Loucy (cell line): ENCODE measurements at regions not wholly inside any gene's neighbourhood (a gene's known extent, or its start where the extent isn't known, plus 50 kb on each side); places are given as distances from the start of the nearest gene placed in this dataset.

Experiments
- H2AFZ ChIP-seq: fragments of 200-600 bp; sonication (generic); 2 replicates; pipeline ENCODE4 v1.6.0; 2016; ENCODE audit warnings: antibody characterized with exemption, mild to moderate bottlenecking, low read length, moderate library complexity
- H3F3A ChIP-seq: fragments of 200-600 bp; 2 replicates; pipeline ENCODE4 v1.6.0; 2016; ENCODE audit warnings: antibody characterized with exemption, low read depth, mild to moderate bottlenecking
- H3K27me3 ChIP-seq: fragments of 200-600 bp; sonication (generic); 2 replicates; pipeline ENCODE4 v1.6.1; 2014; ENCODE audit warnings: low read length, mild to moderate bottlenecking; ENCODE audit not compliant: insufficient read depth, poor library complexity, severe bottlenecking
- H3K36me3 ChIP-seq: fragments of 200-600 bp; sonication (generic); 2 replicates; pipeline ENCODE4 v1.6.1; 2016; ENCODE audit warnings: low read length; ENCODE audit not compliant: insufficient read depth
- H3K4me1 ChIP-seq: fragments of 200-600 bp; sonication (generic); 2 replicates; pipeline ENCODE4 v1.5.1; 2014; ENCODE audit warnings: low read length, mild to moderate bottlenecking; ENCODE audit not compliant: insufficient read depth, poor library complexity, severe bottlenecking
- H3K4me2 ChIP-seq: fragments of 200-600 bp; sonication (generic); 2 replicates; pipeline ENCODE4 v1.6.0; 2014; ENCODE audit warnings: antibody characterized with exemption, low read length, low read depth, mild to moderate bottlenecking; ENCODE audit not compliant: poor library complexity, severe bottlenecking
- H3K4me3 ChIP-seq: fragments of 200-600 bp; sonication (generic); 2 replicates; pipeline ENCODE4 v1.5.1; 2014; ENCODE audit warnings: low read length, mild to moderate bottlenecking, mixed read lengths; ENCODE audit not compliant: poor library complexity, severe bottlenecking
- H3K79me2 ChIP-seq: fragments of 200-600 bp; sonication (generic); 2 replicates; pipeline ENCODE4 v1.6.1; 2014; ENCODE audit warnings: low read length; ENCODE audit not compliant: insufficient read depth
- H3K9ac ChIP-seq: fragments of 200-600 bp; sonication (generic); 2 replicates; pipeline ENCODE4 v1.6.0; 2014; ENCODE audit warnings: mild to moderate bottlenecking, low read depth, low read length, moderate library complexity; ENCODE audit not compliant: poor library complexity, severe bottlenecking
- H3K9me2 ChIP-seq: fragments of 200-600 bp; sonication (generic); replicated peaks from 2 replicates; pipeline ENCODE4 v1.6.1; 2016; ENCODE audit warnings: low read depth, low read length, mixed read lengths
- H3K9me3 ChIP-seq: fragments of 200-600 bp; sonication (generic); 2 replicates; pipeline ENCODE4 v1.6.1; 2014; ENCODE audit warnings: mild to moderate bottlenecking, antibody characterized with exemption, low read length, low read depth; ENCODE audit not compliant: insufficient read depth
- H4K20me1 ChIP-seq: fragments of 200-600 bp; sonication (generic); 2 replicates; pipeline ENCODE4 v1.6.0; 2014; ENCODE audit warnings: antibody characterized with exemption, low read length, mild to moderate bottlenecking; ENCODE audit not compliant: insufficient read depth, poor library complexity, severe bottlenecking
- EZH2phosphoT487 ChIP-seq: fragments of 200-600 bp; IDR thresholded peaks from 2 replicates; pipeline ENCODE4 v1.6.1; 2018; ENCODE audit warnings: antibody characterized with exemption, mild to moderate bottlenecking, moderate library complexity, borderline replicate concordance
- TF ChIP-seq, protein P1 (sequence below): fragments of 200-600 bp; sonication (generic); conservative IDR thresholded peaks from 2 replicates; pipeline ENCODE4 v1.5.1; 2014; ENCODE audit warnings: mild to moderate bottlenecking, antibody characterized with exemption, low read length

DNA sequence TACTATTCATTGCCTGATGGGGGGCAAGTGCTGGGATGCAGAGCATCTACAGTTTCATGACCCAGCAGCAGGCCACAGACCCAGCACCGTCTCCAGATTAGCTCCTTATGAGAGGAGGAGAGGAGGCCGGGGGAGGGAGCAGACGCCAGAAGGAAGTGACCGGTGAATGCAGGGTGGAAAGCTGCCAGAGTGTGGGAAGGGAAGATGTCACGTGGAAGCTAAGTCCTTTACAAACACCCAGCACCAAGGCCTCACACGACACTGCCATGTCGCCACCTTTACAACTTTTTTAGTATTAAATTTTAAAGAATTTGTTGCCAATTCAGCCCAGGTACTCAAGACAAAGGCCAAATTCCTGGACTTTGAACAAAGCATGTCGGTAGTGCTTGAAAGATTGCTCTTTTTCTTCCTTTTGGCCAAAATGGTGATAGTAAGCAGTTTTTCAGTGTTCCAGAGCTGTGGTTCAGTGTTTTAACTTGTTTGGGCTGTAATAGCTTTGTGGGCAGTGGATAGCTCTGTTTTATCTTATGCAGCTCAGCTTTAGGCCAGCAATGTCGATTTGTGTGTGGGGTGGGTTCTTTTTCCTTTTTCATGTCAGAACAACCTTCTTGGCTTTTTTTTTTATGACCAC is 58.2 kb downstream of the ZBTB38 start:
- TF ChIP-seq EZH2phosphoT487, result no peak
- TF ChIP-seq, protein P1, sequence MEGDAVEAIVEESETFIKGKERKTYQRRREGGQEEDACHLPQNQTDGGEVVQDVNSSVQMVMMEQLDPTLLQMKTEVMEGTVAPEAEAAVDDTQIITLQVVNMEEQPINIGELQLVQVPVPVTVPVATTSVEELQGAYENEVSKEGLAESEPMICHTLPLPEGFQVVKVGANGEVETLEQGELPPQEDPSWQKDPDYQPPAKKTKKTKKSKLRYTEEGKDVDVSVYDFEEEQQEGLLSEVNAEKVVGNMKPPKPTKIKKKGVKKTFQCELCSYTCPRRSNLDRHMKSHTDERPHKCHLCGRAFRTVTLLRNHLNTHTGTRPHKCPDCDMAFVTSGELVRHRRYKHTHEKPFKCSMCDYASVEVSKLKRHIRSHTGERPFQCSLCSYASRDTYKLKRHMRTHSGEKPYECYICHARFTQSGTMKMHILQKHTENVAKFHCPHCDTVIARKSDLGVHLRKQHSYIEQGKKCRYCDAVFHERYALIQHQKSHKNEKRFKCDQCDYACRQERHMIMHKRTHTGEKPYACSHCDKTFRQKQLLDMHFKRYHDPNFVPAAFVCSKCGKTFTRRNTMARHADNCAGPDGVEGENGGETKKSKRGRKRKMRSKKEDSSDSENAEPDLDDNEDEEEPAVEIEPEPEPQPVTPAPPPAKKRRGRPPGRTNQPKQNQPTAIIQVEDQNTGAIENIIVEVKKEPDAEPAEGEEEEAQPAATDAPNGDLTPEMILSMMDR, result no peak
- H3K9ac ChIP-seq, result no peak overlapping the region
- no peak overlapping the region for H3K4me2 ChIP-seq
- H2AFZ ChIP-seq, result no peak overlapping the region
- no peak overlapping the region for H3K4me3 ChIP-seq
- H3K9me3 ChIP-seq, result no peaks in the 10 kb centered on the region
- H3K36me3 ChIP-seq, result no peaks in the 10 kb centered on the region
- no peaks in the 10 kb centered on the region for H3K79me2 ChIP-seq
- H4K20me1 ChIP-seq, result no peaks in the 10 kb centered on the region
- H3K27me3 ChIP-seq, result no peaks in the 10 kb centered on the region
- H3K4me1 ChIP-seq, result no peaks in the 10 kb centered on the region
- H3F3A ChIP-seq, result no peaks in the 10 kb centered on the region
- H3K9me2 ChIP-seq, result no peaks in the 10 kb centered on the region

GRCh38 chr3:141427764-141428163 is 59.1 kb upstream of the RASA2 start:
- no peaks in the 10 kb centered on the region for H3K36me3 ChIP-seq
- H3K4me2 ChIP-seq, result no peak overlapping the region
- H3K27me3 ChIP-seq, result no peaks in the 10 kb centered on the region
- H2AFZ ChIP-seq, result no peak overlapping the region
- H3K9me2 ChIP-seq, result no peaks in the 10 kb centered on the region
- H3K4me3 ChIP-seq, result no peak overlapping the region
- H3K9me3 ChIP-seq, result no peaks in the 10 kb centered on the region
- no peaks in the 10 kb centered on the region for H4K20me1 ChIP-seq
- no peaks in the 10 kb centered on the region for H3K4me1 ChIP-seq
- TF ChIP-seq, protein P1, result no peak
- TF ChIP-seq EZH2phosphoT487, result no peak
- no peak overlapping the region for H3K9ac ChIP-seq
- H3F3A ChIP-seq, result no peaks in the 10 kb centered on the region
- no peaks in the 10 kb centered on the region for H3K79me2 ChIP-seq

- no peak overlapping the region for H2AFZ ChIP-seq
- no peaks in the 10 kb centered on the region for H3F3A ChIP-seq
- no peak overlapping the region for H3K9ac ChIP-seq
- no peaks in the 10 kb centered on the region for H3K79me2 ChIP-seq
- H4K20me1 ChIP-seq, result no peaks in the 10 kb centered on the region
- no peaks in the 10 kb centered on the region for H3K36me3 ChIP-seq
- no peaks in the 10 kb centered on the region for H3K4me1 ChIP-seq
- H3K9me3 ChIP-seq, result no peaks in the 10 kb centered on the region
- H3K9me2 ChIP-seq, result no peaks in the 10 kb centered on the region
- H3K4me2 ChIP-seq, result no peak overlapping the region
- H3K4me3 ChIP-seq, result no peak overlapping the region
- no peak for TF ChIP-seq EZH2phosphoT487
- TF ChIP-seq, protein P1, result no peak
- H3K27me3 ChIP-seq, result no peaks in the 10 kb centered on the region
Measured at GRCh38 chr3:141429371-141430035, 57.3 kb upstream of the RASA2 start.
